Common myeloid progenitor, CD34-positive (primary cell): ENCODE measurements at regions not wholly inside any gene's neighbourhood (a gene's known extent, or its start where the extent isn't known, plus 50 kb on each side); places are given as distances from the start of the nearest gene placed in this dataset.

ENCODE experiments used
- CTCF ChIA-PET: fragments of 350-600 bp; sonication (Branson Sonifier 250); formaldehyde crosslinking; loops from one replicate; lab custom pipeline; 2021; ENCODE audit warnings: antibody characterized with exemption; lab: Charles Lee
- POLR2A ChIA-PET: fragments of 350-600 bp; sonication (Branson Sonifier 250); formaldehyde crosslinking; loops from one replicate; lab custom pipeline; 2021; ENCODE audit warnings: antibody characterized with exemption; lab: Charles Lee
- DNase-seq, 3 donors: peaks; one replicate each; pipeline versions ENCODE4 v3.0.0 to v3.0.0-alpha.2; 2013
- H3K27ac ChIP-seq, 2 experiments: 1 replicate in 1 of 2; 2 replicates in 1 of 2; pipeline ENCODE4 v1.7.0; 2013; ENCODE audit warnings: inconsistent platforms in 2 of 2, low read length in 2 of 2, mild to moderate bottlenecking in 2 of 2, low read depth in 1 of 2, moderate library complexity in 1 of 2; ENCODE audit not compliant: severe bottlenecking in 2 of 2, insufficient read depth in 1 of 2, poor library complexity in 1 of 2
- H3K27me3 ChIP-seq, 5 experiments: replicated peaks in 2 of 5; 1 replicate in 3 of 5; 2 replicates in 2 of 5; pipeline versions ENCODE4 v1.6.1 to v1.7.0; 2013; ENCODE audit warnings: low read length in 4 of 5, mild to moderate bottlenecking in 2 of 5, moderate library complexity in 2 of 5, inconsistent platforms in 1 of 5; ENCODE audit not compliant: insufficient read depth in 5 of 5, control insufficient read depth in 4 of 5
- H3K36me3 ChIP-seq, 4 experiments: 1 replicate in 2 of 4; 2 replicates in 2 of 4; pipeline versions ENCODE4 v1.6.1 to v1.7.0; 2013; ENCODE audit warnings: low read length in 3 of 4, control low read depth in 1 of 4, mild to moderate bottlenecking in 1 of 4; ENCODE audit not compliant: control insufficient read depth in 4 of 4, insufficient read depth in 4 of 4
- H3K4me1 ChIP-seq, 4 experiments: 1 replicate in 3 of 4; 2 replicates in 1 of 4; pipeline versions ENCODE4 v1.6.1 to v1.7.1; 2013; ENCODE audit warnings: low read length in 3 of 4, mild to moderate bottlenecking in 3 of 4, control low read depth in 1 of 4, inconsistent platforms in 1 of 4, moderate library complexity in 1 of 4; ENCODE audit not compliant: control insufficient read depth in 4 of 4, insufficient read depth in 4 of 4; ENCODE audit errors: control extremely low read depth in 1 of 4
- H3K4me3 ChIP-seq, 7 experiments: 1 replicate in 4 of 7; 2 replicates in 3 of 7; pipeline versions ENCODE4 v1.5.1 to v1.7.0; 2013; ENCODE audit warnings: mild to moderate bottlenecking in 7 of 7, low read length in 6 of 7, moderate library complexity in 6 of 7, inconsistent platforms in 2 of 7, low read depth in 2 of 7, control low read depth in 1 of 7; ENCODE audit not compliant: insufficient read depth in 4 of 7, control insufficient read depth in 1 of 7; ENCODE audit errors: extremely low read depth in 1 of 7
- H3K9me3 ChIP-seq, 5 experiments: 1 replicate in 4 of 5; 2 replicates in 1 of 5; pipeline versions ENCODE4 v1.6.1 to v1.7.1; 2013; ENCODE audit warnings: low read length in 4 of 5, mild to moderate bottlenecking in 2 of 5, inconsistent platforms in 1 of 5, low read depth in 1 of 5, moderate library complexity in 1 of 5; ENCODE audit not compliant: control insufficient read depth in 4 of 5, insufficient read depth in 2 of 5; ENCODE audit errors: control extremely low read depth in 1 of 5
- WGBS: methylation state at CpG from one replicate; pipeline ENCODE4 v1.1.5; 2013; ENCODE audit not compliant: insufficient coverage; 5-methylcytosine and 5-hydroxymethylcytosine counted together

GRCh38 chr5:117424559-117424958 is 849.9 kb upstream of the SEMA6A start:
- POLR2A ChIA-PET = no interaction called here
- H3K4me1 ChIP-seq = no peaks in the 10 kb centered on the region
- DNase-seq = no peak
- H3K27me3 ChIP-seq = no peaks in the 10 kb centered on the region
- H3K4me3 ChIP-seq = no peak overlapping the region
- CTCF ChIA-PET = no interaction called here
- WGBS = no CpG with 5 or more reads among the region's 2 CpGs
- no peak overlapping the region for H3K27ac ChIP-seq
- peaks cover 0 to 2% (median 0%) of the 10 kb centered on the region in 5 experiments for H3K9me3 ChIP-seq
- no peaks in the 10 kb centered on the region for H3K36me3 ChIP-seq

DNA sequence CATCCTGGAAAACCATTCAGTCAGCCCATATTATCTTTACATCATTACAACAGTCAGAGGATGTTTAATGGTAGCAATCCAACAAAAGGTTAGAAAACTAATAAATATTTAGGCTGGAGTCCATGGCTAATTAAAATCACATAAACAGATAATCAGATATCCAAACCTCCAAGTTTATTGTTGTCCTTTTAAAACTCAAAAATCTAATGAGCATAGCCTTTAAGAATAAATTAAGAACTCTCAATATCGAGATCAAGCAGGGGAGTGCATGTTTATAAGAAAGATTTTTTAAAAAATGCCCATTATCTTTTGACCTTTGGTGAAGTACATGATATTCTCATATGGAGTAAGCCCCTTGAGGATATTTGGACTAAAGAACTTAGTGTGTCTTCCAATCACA is 842.9 kb upstream of the SEMA6A start:
- Histone ChIP-seq H3K9me3 (peaks cover 0 to 2% (median 0%) of the 10 kb centered on the region in 5 experiments), H3K4me3 (no peak overlapping the region), H3K4me1 (no peaks in the 10 kb centered on the region), H3K36me3 (no peaks in the 10 kb centered on the region), H3K27me3 (no peaks in the 10 kb centered on the region), H3K27ac (no peak overlapping the region)
- ChIA-PET CTCF (no interaction called here), POLR2A (no interaction called here)
- WGBS = no CpG with 5 or more reads among the region's 1 CpG
- DNase-seq = no peak

DNA sequence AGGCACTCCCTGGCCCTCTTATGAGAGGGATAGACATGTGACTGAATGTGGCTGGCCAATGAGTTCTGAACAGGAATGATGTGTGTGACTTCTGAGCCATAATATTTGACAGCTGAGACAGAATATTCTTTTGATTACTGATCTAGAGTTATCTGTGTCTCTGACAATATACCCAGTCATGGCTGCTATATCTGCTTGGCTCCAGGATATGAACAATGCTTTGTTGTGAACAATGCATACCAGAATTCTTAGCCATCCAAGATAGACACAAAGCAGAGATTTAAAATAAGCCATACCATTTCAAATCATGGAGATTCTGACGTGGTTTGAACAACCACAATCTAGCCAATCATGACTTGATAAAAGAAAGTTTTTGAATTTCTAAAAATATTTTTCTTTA is 840.3 kb upstream of the SEMA6A start:
- Histone ChIP-seq H3K9me3 (no peaks in the 10 kb centered on the region), H3K27me3 (no peaks in the 10 kb centered on the region), H3K27ac (no peak overlapping the region), H3K4me1 (no peaks in the 10 kb centered on the region), H3K36me3 (no peaks in the 10 kb centered on the region), H3K4me3 (no peak overlapping the region)
- WGBS = no CpG with 5 or more reads among the region's 1 CpG
- DNase-seq = no peak
- ChIA-PET CTCF (interaction anchor here (1.4 kb wide), 1 partner anchor 8 kb away, joined by 3 read pairs; no protein-coding TSS in a partner anchor), POLR2A (no interaction called here)

DNA sequence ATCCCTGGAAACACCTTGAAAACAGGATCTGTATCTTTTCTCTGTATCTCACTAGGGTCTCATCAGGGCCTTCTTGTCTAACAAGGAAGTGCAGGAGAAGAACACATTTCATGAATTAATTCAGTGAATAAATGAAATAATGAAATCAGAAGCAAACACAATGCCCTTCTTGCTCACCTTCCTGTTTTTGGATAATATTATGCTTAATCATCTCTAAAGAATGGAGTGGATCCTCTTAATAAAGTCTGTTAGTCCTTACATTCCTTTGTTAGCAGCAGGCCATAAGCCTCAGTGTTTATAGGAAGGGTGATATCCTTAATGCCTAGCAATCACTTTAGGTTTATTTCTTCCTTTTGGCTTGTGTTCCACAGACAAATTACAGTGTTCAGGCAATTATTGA is 837.1 kb upstream of the SEMA6A start:
- Histone ChIP-seq H3K27me3 (no peaks in the 10 kb centered on the region), H3K27ac (no peak overlapping the region), H3K4me3 (no peak overlapping the region), H3K9me3 (no peaks in the 10 kb centered on the region), H3K36me3 (no peaks in the 10 kb centered on the region), H3K4me1 (no peaks in the 10 kb centered on the region)
- DNase-seq = no peak
- ChIA-PET POLR2A (no interaction called here), CTCF (no interaction called here)

- POLR2A ChIA-PET = no interaction called here
- no CpG with 5 or more reads among the region's 2 CpGs for WGBS
- no peaks in the 10 kb centered on the region for H3K9me3 ChIP-seq
Observed at GRCh38 chr5:117405197-117405596, 830.6 kb upstream of the SEMA6A start.

GRCh38 chr5:117394506-117395157 is 820.0 kb upstream of the SEMA6A start:
- POLR2A ChIA-PET = no interaction called here
- Histone ChIP-seq H3K36me3 (no peaks in the 10 kb centered on the region), H3K27ac (no peak overlapping the region), H3K27me3 (no peaks in the 10 kb centered on the region), H3K4me1 (no peaks in the 10 kb centered on the region), H3K4me3 (no peak overlapping the region), H3K9me3 (no peaks in the 10 kb centered on the region)
- 76% methylated on average over 4 of the region's 6 CpGs for WGBS
- DNase-seq = no peak
- CTCF ChIA-PET = no interaction called here

More at GRCh38 chr5:117405197-117405596, 830.6 kb upstream of the SEMA6A start:
- H3K4me1 ChIP-seq = no peaks in the 10 kb centered on the region
- CTCF ChIA-PET = no interaction called here
- no peak overlapping the region for H3K4me3 ChIP-seq
- DNase-seq = no peak
- H3K36me3 ChIP-seq = no peaks in the 10 kb centered on the region
- H3K27me3 ChIP-seq = no peaks in the 10 kb centered on the region
- no peak overlapping the region for H3K27ac ChIP-seq

DNA sequence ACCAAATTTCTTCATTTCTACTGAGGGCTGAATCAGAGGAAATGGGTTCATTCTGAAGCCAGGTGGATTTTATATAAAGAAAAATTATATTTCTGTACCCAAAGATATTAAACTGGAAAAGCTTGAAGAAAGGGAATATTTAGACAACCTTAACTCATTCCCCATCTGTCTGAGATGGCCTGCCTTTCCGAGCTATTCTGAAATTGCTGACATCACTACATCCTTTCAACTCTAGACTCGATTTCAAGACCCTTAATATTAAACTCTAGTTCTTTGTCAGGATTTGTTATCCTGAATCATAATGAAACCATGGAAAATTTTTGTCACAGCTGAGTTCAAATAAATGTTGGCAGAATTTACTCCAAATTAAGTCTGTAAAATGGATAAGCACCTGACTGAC is 818.5 kb upstream of the SEMA6A start:
- no peak for DNase-seq
- no CpG with 5 or more reads among the region's 2 CpGs for WGBS
- Histone ChIP-seq H3K9me3 (no peaks in the 10 kb centered on the region), H3K36me3 (no peaks in the 10 kb centered on the region), H3K27me3 (no peaks in the 10 kb centered on the region), H3K27ac (no peak overlapping the region), H3K4me3 (no peak overlapping the region), H3K4me1 (no peaks in the 10 kb centered on the region)
- ChIA-PET POLR2A (no interaction called here), CTCF (no interaction called here)
